Muscle of back (tissue), 3 donors: ENCODE measurements at regions not wholly inside any gene's neighbourhood (a gene's known extent, or its start where the extent isn't known, plus 50 kb on each side); places are given as distances from the start of the nearest gene placed in this dataset.
"Not testable (repeated sequence)": the region's sequence is repeated elsewhere in the genome, so short reads cannot be mapped to it uniquely, and the experiment has no call there.

Experiments used
- DNase-seq, 3 donors: peaks; one replicate each; pipeline versions ENCODE4 v3.0.0 to v3.0.0-alpha.2; 2013

DNA sequence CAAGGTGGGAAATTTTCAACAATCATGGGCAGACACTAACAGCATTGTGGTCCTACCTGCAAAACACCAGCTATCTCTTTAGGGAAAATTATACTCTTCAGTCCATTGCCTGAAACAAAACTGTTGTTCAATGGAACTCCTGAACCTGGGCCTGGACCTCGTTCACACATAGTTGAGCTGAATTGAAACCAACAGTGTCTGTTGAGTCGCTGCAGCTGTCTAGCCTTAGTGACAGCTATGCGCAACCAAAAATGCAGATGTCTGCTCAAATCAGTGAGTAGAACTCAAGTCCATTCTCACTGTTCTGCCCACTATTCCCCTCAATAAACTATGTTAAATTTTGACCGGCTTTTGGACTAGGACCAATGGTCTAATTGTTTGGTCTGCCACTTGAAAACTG, 286.2 kb downstream of the TFAP2A start:
- no peak for DNase-seq

- DNase-seq, result no peak
These were observed 292.7 kb downstream of the TFAP2A start for GRCh38 chr6:10122164-10122563.

DNA sequence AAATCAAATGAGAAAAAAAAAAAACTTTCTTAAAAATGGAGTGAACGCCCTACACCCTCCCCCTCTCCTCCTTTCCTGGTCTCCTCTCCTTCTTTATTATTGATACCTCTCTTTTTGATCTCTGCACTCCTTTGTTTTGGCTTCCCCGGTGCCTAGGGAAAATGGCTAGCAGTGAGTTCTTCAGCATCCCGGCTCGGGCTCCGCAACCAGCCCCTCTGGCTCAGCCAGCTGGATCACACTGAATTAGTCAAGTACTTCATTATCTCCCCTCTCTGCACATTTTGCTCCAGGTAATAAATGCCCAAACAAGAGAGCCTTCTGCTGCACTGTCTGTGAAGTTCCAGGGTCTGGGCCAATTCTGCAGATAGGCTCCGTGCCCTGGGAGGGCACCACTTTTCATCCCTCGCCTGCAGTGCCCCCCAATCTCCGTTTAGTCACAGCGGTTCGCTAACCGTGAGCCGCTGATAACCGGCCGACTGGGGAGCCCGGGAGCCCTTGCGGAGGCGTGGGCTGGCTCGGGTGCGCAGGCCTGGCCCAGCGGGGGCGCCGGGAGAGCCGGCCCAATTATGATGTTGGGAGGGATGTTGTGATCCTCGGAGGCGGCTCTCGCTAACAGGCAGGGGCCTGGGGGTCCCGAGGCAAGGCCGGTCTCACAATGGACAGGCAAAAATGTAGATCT, 301.9 kb downstream of the TFAP2A start:
- peak in 1 of 3 donors; percentile 11 for DNase-seq

DNA sequence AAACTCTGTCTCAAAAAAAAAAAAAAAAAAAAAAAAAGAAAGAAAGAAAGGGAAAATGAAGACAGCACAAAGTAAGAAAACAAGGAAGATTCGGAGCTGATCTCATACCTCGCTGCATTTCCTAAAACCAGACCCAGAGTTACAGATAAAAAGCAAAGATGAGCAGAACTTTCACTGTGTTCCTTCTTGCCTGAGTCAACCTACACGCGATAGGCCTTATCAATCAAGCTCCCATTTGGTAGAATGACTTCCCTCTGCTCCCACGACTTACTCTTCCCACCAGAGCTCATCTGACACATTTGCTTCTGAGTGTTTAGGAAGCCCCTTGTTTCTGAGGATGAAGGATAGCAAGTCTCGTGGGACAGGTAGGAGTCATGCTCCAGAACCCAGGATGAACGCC, 302.9 kb downstream of the TFAP2A start:
- DNase-seq, result no peak

DNA sequence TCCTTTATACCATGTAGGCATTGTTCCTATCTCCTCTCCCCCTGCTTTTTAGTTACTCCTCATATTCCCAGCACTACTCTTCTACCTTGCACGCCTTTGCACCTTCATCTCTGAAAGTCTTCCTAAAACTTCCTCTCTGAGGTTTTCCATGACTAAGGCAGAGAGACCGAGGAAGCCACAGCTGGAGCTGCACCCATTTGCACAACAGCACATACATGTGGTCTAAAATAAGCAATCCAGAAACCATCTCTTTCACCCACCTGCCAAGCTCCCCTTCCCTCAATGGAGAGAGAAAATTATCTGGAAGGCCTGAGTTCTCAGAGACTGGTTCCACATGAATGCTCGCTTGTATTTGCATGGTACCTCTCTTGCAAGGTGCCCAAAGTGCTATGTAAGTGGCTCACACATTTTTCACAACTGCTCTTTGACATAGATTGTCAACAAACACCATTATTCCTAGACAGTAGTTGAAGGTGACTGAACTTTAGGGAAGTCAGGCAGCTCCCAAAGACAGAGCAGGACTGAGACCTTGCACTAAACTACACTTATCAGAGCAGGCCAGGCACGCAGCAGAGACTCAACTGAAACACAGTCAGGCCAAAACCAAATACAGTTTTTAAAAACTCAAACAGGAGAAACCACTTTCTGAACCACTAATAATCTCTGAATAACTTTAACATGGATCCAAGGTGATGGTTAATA, 313.2 kb downstream of the TFAP2A start:
- DNase-seq, result no peak

DNA sequence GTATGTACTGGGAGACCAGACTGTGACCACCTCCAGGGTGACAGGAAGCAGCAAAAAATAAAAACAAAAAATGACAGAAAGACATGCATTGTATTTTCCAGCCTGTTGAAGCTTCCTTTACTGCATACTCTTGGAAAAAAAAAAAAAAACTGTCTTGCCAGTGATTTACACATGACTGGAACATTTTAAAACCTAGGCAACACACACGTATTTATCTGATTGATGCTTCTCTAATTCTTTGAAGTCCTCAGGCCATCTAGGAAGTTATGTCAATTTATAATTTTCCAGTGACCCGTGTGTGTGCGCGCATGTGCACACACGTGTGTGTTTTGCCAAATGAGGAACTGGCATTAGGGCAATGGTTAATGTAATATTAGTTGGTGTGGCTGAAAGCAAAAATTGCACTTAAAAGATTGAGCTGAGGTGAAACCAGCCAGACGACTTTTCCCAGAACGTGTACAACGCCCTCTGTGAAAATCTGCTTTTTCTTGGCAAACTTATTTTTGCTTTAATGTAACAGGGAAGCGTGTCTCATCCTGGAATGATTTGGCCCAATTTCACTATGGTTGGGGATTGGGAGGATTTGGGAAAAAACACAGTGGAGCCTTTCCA, 315.2 kb downstream of the TFAP2A start:
- peak; percentile 19 to 74 (median 52) for DNase-seq

- DNase-seq, result peak in 1 of 3 donors; percentile 28
These were observed 315.9 kb downstream of the TFAP2A start for GRCh38 chr6:10098756-10099528.

DNA sequence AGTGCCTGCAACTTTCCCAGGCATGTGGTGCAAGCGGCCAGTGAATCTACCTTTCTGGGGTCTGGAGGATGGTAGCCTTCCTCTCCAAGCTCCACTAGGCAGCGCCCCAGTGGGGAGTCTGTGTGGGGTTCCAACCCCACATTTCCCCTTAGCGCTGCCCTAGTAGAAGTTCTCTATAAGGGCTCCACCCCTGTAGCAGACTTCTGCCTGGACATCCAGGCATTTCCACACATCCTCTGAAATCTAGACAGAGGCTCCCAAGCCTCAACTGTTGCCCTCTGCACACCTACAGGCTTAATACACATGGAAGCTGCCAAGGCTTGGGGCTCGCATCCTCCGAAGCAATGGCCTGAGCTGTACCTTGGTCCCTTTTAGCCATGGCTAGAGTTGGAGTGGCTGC, 321.6 kb downstream of the TFAP2A start:
- no peak for DNase-seq

GRCh38 chr6:10084111-10084986, 330.5 kb downstream of the TFAP2A start:
- DNase-seq, result peak in 1 of 3 donors; percentile 1

DNA sequence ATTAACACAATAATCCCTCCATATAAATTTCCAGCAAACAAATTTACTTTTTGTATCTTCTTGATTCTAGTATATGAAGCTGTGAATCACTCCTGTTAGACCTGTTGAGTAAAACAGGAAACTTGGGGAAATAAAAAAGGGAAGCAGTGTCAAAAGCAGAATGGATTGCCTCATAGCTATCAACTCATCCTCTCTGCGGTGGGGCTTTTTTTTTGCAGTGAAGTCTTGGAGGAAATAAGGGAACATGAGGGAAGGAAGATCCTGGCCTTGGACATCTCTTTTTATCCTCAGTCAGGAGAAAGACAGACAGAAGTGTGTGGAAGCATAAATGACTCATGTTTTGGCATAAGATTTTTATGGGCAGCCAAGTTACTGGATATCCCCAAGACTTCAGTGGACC, 332.5 kb downstream of the TFAP2A start:
- peak in 1 of 3 donors; percentile 19 for DNase-seq

- no peak for DNase-seq
These were observed 332.9 kb downstream of the TFAP2A start for GRCh38 chr6:10081957-10082356.

DNA sequence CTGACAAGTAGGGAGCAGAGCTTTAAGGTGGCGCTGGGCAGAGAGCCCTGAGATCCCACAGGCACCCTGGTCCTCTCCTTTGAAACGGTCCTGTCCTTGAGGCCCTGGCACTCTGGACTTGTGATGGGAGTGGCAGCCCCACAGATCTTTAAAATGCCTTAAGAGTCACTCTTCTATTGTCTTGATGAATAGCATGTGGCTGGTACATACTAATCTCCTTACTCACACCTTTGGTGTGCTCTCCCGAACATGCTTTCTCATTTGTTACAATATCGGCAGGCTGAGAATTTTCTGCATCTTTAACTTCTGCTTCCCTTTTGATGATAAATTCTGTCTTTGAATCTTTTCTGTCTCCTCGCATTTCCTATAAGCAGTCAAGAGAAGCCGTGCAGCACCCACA, 333.8 kb downstream of the TFAP2A start:
- DNase-seq, result no peak

DNA sequence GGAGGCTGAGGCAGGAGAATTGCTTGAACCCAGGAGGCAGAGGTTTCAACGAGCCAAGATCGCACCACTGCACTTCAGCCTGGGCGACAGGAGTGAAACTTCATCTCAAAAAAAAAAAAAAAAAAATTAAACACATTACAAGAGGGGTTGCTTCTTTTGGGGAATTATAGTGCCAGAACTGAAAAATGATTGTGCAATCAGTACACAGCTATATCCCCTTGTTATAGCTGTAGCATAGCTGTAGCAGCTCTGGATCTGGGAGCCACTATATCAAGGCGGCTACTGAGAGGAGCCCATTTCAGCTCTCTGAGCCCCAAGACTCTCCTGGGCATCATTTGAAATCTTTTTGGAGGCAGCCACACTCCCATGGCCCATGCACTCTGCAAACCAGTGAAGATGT, 334.3 kb downstream of the TFAP2A start:
- no peak for DNase-seq

DNA sequence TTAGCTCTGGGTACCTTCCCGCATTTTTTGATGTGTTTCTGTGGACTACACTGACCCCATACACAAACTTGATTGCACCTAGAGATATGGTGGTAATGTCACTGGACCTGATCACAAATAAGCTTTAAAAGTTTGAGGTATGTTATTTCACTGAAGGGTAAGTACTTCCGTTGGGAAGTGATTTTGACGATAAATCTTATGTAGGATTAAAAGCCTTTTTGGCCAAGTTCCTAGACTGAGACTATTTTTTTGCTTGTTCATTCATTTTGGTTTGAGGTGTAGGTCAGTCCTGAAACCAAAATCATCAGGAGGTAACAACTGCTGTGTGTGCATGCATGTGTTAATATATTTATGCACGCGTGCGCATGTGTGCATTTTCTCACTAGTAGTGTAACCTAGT, 336.3 kb downstream of the TFAP2A start:
- no peak for DNase-seq

GRCh38 chr6:10074726-10075125, 340.1 kb downstream of the TFAP2A start:
- DNase-seq, result not testable (repeated sequence)

- no peak for DNase-seq
These were observed 341.5 kb downstream of the TFAP2A start for GRCh38 chr6:10073341-10073740.

DNA sequence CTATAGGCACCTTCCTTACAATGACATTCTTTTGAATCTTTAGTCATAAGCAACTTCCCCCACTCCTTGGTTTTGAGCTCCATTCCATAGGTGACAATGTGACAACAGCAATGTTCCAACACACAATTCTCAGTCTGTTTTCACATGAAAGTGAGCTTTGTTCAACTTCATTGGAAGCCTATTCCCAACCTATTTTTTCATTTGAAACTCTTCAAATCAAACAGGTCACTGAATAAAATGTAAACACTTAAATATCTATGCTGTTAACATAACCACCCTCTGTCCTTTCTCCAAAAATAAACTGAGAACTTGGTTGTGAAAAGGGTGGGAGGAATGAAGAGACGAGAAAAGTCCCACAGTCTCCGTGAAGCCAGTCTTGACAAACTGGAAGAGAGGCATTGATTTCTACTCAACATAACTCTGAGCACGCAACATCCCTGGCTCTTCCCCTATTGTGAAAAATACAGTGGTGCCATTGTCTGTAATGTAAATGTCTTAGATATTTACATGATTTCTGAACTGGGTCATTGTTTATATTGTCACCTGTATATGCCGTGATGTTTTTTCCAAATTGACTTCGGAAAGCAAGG, 343.1 kb downstream of the TFAP2A start:
- DNase-seq, result no peak

DNA sequence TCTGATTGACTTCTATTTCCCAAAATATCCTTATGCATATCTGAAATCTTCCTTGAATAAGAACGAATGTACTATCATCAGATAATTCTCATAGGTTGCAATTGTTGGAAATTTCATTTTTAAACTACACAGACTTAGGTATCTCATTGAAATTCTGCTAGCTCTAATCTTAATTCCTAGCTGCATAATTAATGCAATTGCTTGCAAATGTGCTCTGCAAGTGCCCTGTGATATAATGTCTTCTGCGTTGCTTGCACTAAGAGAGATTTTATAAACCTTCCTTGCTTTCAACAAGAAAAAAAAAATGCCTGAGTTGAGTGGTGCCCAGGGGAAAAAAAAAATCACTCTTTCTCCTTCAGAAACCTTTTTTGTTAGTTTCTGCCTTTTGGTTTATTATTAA, 354.9 kb downstream of the TFAP2A start:
- no peak for DNase-seq

DNA sequence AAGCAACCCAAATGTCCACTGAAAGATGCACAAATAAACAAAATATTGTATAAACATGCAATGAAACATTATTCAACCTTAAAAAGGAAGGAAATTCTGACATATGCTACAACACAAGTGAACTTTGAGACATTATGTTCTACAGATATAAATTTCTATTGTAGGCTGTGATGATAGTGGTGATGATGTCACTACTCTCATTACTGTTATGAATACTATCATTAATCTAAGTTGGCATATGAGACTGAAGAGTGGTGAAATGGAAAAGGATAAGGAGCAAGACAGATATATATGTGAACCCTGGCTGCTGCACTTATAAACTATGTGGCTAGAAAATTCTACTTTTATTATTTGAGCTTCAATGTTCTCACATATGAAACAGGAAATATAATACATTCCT, 360.2 kb downstream of the TFAP2A start:
- no peak for DNase-seq

- no peak for DNase-seq
These were observed 363.6 kb downstream of the TFAP2A start for GRCh38 chr6:10051283-10051682.
